Suprapubic skin (tissue), 4 donors: ENCODE measurements at regions not wholly inside any gene's neighbourhood (a gene's known extent, or its start where the extent isn't known, plus 50 kb on each side); places are given as distances from the start of the nearest gene placed in this dataset.

Experiments used
- DNase-seq, 2 donors: peaks; one replicate each; pipeline ENCODE4 v3.0.0-alpha.2; 2019; ENCODE audit warnings: low spot score in 2 of 2
- H3K27ac ChIP-seq: fragments of 200-600 bp; sonication (generic); one replicate; pipeline ENCODE4 v1.5.1; 2019
- H3K27me3 ChIP-seq: fragments of 200-600 bp; sonication (generic); one replicate; pipeline ENCODE4 v1.5.1; 2019
- H3K36me3 ChIP-seq: fragments of 200-600 bp; sonication (generic); one replicate; pipeline ENCODE4 v1.5.1; 2019
- H3K4me1 ChIP-seq: fragments of 200-600 bp; sonication (generic); one replicate; pipeline ENCODE4 v1.5.1; 2019
- H3K4me3 ChIP-seq: fragments of 200-600 bp; sonication (generic); one replicate; pipeline ENCODE4 v1.5.1; 2019; ENCODE audit warnings: mild to moderate bottlenecking
- H3K9me3 ChIP-seq: fragments of 200-600 bp; sonication (generic); one replicate; pipeline ENCODE4 v1.5.1; 2019
- EP300 ChIP-seq: sonication (generic); formaldehyde crosslinking; IDR thresholded peaks from one replicate; pipeline ENCODE4 v1.6.1; 2017; ENCODE audit warnings: antibody characterized with exemption
- POLR2A ChIP-seq, 2 donors: fragments of 450-650 bp; IDR thresholded peaks; one replicate each; pipeline ENCODE4 v1.6.1; 2017; ENCODE audit warnings: antibody characterized with exemption in 2 of 2, mild to moderate bottlenecking in 2 of 2, moderate library complexity in 2 of 2
- POLR2AphosphoS5 ChIP-seq, 3 donors: sonication (generic); formaldehyde crosslinking; IDR thresholded peaks; one replicate each; pipeline ENCODE4 v1.6.1; 2017; ENCODE audit warnings: antibody characterized with exemption in 3 of 3
- WGBS: methylation state at CpG from one replicate; pipeline ENCODE4 v1.1.5; 2018; 5-methylcytosine and 5-hydroxymethylcytosine counted together
- TF ChIP-seq, protein P1 (sequence below), 2 donors: fragments of 200-600 bp in 1 of 2; fragments of 450-650 bp in 1 of 2; sonication (generic) in 1 of 2; IDR thresholded peaks; one replicate each; pipeline ENCODE4 v1.5.1; 2016 to 2019; ENCODE audit warnings: antibody characterized with exemption in 2 of 2, mild to moderate bottlenecking in 1 of 2, moderate library complexity in 1 of 2

GRCh38 chr14:65241125-65241752 lies 138.9 kb upstream of the MAX start:
- WGBS: 89% methylated on average over 9 of the region's 9 CpGs
- no peak for DNase-seq
- H3K4me3 ChIP-seq: no peak overlapping the region
- no peak overlapping the region for H3K27ac ChIP-seq
- H3K4me1 ChIP-seq: peaks cover 4% of the 10 kb centered on the region
- no peak for TF ChIP-seq POLR2AphosphoS5 (IDR thresholded peaks at IDR 0.05)
- TF ChIP-seq, protein P1, sequence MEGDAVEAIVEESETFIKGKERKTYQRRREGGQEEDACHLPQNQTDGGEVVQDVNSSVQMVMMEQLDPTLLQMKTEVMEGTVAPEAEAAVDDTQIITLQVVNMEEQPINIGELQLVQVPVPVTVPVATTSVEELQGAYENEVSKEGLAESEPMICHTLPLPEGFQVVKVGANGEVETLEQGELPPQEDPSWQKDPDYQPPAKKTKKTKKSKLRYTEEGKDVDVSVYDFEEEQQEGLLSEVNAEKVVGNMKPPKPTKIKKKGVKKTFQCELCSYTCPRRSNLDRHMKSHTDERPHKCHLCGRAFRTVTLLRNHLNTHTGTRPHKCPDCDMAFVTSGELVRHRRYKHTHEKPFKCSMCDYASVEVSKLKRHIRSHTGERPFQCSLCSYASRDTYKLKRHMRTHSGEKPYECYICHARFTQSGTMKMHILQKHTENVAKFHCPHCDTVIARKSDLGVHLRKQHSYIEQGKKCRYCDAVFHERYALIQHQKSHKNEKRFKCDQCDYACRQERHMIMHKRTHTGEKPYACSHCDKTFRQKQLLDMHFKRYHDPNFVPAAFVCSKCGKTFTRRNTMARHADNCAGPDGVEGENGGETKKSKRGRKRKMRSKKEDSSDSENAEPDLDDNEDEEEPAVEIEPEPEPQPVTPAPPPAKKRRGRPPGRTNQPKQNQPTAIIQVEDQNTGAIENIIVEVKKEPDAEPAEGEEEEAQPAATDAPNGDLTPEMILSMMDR (IDR thresholded peaks at IDR 0.05): no peak
- no peak for TF ChIP-seq POLR2A (IDR thresholded peaks at IDR 0.05)
- TF ChIP-seq EP300: no peak
- H3K9me3 ChIP-seq: no peaks in the 10 kb centered on the region
- H3K36me3 ChIP-seq: no peaks in the 10 kb centered on the region
- H3K27me3 ChIP-seq: no peaks in the 10 kb centered on the region

DNA sequence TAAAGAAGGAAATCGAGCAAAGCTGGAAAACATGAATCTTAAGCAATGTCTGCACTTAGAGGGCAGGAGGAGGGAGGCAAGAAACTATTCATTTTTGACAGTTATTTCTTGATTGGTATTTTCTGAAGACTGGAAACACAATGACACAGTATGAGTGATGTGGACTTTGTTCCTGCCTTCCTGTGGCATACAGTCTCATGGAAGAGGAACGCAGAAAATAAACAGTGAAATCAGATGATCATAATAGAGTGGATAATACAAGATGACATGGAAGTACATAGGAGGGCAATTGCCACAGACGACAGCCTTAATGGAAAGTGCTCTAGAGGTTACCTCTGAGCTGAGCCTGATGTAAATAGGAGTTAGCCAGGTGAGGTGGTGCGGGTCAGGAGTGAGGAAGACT lies 140.4 kb upstream of the MAX start:
- no peaks in the 10 kb centered on the region for H3K4me1 ChIP-seq
- H3K27me3 ChIP-seq: no peaks in the 10 kb centered on the region
- H3K4me3 ChIP-seq: no peak overlapping the region
- WGBS: 81% methylated on average over 4 of the region's 4 CpGs
- no peak overlapping the region for H3K27ac ChIP-seq
- H3K9me3 ChIP-seq: no peaks in the 10 kb centered on the region
- no peaks in the 10 kb centered on the region for H3K36me3 ChIP-seq
- no peak for DNase-seq
- TF ChIP-seq, protein P1 (IDR thresholded peaks at IDR 0.05): no peak
- no peak for TF ChIP-seq EP300
- TF ChIP-seq POLR2AphosphoS5 (IDR thresholded peaks at IDR 0.05): no peak
- TF ChIP-seq POLR2A (IDR thresholded peaks at IDR 0.05): no peak

DNA sequence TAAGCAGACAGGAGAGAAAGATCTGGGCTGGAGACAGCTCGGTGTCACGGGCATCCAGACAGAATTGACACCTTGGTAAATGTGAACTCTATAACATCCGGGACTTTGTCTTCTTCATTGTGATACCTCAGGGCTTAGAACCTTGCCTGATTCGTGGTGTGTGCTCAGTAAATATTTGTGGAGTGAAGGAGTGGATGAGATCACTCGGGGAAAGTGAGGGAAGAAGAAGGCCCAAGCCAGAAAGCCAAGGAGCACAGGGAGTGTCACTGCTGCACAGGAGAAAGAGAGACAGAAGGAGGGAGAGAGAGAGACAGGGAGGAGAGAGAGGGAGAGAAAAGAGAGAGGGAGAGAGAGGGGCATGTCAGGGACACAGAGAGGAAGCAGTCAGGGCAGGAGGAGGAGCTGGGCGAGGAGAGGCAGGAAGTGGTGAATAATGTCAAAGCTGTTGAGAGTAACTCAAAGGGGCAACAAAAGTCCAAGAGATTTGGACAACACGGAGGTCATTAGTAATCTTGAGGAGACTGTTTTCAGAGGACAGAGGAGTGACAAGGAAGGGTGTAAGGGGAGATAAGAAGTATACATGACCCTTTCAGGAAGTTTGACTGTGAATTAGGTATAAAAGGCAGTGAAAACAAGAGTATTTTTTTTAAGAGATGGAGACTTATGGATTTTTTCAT lies 141.6 kb upstream of the MAX start:
- no peak overlapping the region for H3K27ac ChIP-seq
- H3K4me1 ChIP-seq: no peaks in the 10 kb centered on the region
- H3K27me3 ChIP-seq: no peaks in the 10 kb centered on the region
- 77% methylated on average over 7 of the region's 7 CpGs for WGBS
- no peaks in the 10 kb centered on the region for H3K36me3 ChIP-seq
- DNase-seq: no peak
- no peak overlapping the region for H3K4me3 ChIP-seq
- no peaks in the 10 kb centered on the region for H3K9me3 ChIP-seq
- TF ChIP-seq POLR2AphosphoS5 (IDR thresholded peaks at IDR 0.05) (no peak), EP300 (no peak), POLR2A (IDR thresholded peaks at IDR 0.05) (no peak)
- TF ChIP-seq, protein P1 (IDR thresholded peaks at IDR 0.05): no peak

DNA sequence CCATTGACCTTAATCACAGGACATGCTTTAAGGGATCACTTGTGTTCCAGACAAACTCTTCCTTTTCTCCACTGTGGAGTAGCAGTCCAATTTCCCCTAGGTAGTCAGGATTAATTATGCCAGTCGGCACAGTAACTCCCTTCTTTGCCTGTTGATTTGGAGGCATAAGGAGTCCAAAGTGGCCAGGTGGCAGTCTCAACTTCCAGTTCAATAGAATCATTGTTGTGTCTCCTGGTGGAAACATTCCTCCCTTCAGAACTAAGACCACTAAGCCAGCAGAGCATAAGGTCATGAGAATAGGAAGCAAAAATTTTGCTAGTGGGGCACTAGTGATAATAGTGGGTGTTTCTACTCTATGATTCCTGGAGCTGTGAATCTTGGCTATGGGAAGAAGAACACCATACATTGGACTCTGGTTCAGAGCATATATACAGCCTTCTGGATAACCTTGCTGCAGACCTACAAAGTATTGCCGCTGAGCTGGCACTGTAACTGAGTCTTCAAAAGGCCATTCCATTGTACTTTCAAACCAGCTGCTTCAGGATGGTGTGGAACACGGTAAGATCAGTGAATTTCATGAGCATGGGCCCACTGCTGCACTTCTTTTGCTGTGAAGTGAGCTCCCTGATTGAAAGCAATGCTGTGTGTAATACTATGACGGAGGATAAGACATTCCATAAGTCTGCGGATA lies 147.3 kb upstream of the MAX start:
- H3K27ac ChIP-seq: no peak overlapping the region

DNA sequence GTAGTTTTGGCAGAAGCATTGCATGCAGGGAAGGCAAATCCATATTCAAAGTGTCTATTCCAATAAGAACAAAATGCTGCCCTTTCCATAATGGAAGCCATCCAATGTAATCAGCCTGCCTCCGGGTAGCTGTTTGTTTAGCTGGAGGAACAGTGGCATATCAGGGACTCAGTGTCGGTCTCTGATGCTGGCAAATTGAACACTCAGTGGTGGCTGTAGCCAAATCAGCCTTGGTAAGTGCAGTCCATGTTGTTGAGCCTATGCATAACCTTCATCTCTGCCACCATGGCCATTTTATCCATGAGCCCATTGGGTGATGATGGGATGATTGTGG lies 147.8 kb upstream of the MAX start:
- H3K36me3 ChIP-seq: no peaks in the 10 kb centered on the region
- WGBS: 100% methylated on average over 2 of the region's 2 CpGs
- peaks cover 6% of the 10 kb centered on the region for H3K4me1 ChIP-seq
- no peak for DNase-seq
- no peaks in the 10 kb centered on the region for H3K9me3 ChIP-seq
- no peak overlapping the region for H3K27ac ChIP-seq
- H3K27me3 ChIP-seq: no peaks in the 10 kb centered on the region
- TF ChIP-seq POLR2AphosphoS5 (IDR thresholded peaks at IDR 0.05): no peak
- no peak for TF ChIP-seq POLR2A (IDR thresholded peaks at IDR 0.05)
- no peak for TF ChIP-seq EP300
- TF ChIP-seq, protein P1 (IDR thresholded peaks at IDR 0.05): no peak
- no peak overlapping the region for H3K4me3 ChIP-seq

More for the DNA sequence above, 147.3 kb upstream of the MAX start:
- Histone ChIP-seq H3K27me3 (no peaks in the 10 kb centered on the region), H3K9me3 (no peaks in the 10 kb centered on the region), H3K4me3 (no peak overlapping the region), H3K4me1 (peaks cover under 1% of the 10 kb centered on the region), H3K36me3 (no peaks in the 10 kb centered on the region)
- no peak for DNase-seq
- TF ChIP-seq POLR2A (IDR thresholded peaks at IDR 0.05) (no peak), EP300 (no peak)
- WGBS: 76% methylated on average over 5 of the region's 5 CpGs
